ENCODE measurements at regions not wholly inside any gene's neighbourhood (a gene's known extent, or its start where the extent isn't known, plus 50 kb on each side); places are given as distances from the start of the nearest gene placed in this dataset.
"Not testable (repeated sequence)": the region's sequence is repeated elsewhere in the genome, so short reads cannot be mapped to it uniquely, and the experiment has no call there.

DNA sequence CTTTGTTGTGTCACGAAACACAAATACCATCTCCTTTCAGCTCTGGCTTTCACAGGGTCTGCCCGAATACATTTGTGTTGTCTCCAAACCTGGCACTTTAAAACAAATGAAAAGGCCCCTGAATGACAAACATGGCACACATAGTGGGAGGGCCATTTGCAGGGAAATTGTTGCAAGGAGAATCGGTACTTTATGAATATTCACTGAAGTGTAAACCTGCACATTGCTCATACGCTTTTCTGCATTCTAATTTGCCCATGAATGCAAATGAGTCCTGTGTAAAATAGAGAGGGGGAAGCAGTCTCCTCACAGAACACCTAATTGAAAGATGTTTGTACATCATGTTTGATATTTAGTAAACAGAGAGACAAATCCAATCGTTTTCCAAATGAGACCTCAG, 82.7 kb upstream of the PCDH8 start:
- DNase-seq (ENCODE audit: low read depth): no peak

GRCh38 chr13:52929846-52930245, 81.4 kb upstream of the PCDH8 start:
- no peak for DNase-seq (ENCODE audit: low read depth)

- no peak for DNase-seq (ENCODE audit: low read depth)
Measured at GRCh38 chr13:52926971-52927370, 78.5 kb upstream of the PCDH8 start.

GRCh38 chr13:52925775-52926285, 77.4 kb upstream of the PCDH8 start:
- DNase-seq (ENCODE audit: low read depth): no peak

- no peak for DNase-seq (ENCODE audit: low read depth)
Measured at GRCh38 chr13:52925251-52925650, 76.8 kb upstream of the PCDH8 start.

DNA sequence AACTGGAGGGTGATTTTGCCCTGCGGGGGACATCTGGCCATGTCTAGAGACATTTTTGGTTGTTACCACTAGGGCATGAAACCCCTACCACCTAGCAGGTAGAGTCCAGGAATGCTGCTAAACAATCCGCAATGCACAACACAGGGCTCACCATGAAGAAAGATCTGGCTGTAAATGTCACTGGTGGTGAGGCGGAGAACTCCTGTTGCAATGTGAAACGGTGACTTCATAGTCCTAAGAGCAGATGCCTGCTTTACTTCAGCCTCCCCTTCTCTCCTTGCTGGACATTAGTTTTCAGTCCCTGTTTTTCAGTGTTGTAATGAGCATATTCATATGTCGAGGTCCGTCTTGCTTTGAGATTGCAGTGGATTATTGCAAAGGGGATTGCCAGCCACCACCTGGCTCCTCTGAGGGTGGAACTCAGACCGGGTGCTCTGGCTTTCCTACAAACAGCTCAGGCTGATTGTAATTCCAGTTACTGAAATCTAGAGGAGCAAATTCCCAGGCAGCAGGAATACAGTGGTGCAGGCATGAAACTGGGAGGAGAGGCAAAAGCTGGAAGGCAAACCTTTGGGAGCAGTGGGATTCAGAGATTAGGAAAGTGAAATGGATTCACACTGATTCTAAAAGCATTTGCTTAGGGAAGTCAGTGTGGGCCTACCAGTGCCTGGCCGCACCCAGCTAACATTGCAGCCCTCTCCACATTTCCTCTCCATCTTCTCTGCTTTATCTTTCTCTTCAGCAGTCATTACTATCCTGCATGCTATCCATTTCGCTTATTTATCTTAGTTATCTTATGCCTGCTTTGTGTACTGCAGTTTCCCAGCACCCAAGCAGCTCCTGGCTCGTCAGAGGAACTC, 76.1 kb upstream of the PCDH8 start:
- no peak for DNase-seq (ENCODE audit: low read depth)

DNA sequence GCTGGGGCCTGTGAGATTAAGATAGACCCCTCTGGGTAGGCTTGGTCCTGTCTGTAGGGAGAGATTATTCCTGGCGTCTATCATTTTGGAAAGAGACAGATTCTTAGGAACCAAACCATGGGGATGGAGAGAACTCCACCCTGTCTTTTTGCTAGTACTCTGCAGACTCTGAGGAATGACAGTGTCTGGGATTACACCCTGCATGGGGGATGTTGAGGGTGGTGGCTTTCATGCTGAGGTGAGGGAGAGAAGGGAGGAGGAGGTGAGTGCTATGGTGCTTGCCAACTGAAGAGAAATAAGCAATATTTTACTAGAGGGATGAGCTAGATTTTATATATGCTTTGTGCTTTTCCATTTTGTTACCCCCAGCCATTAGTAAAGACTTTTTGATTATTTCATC, 74.5 kb upstream of the PCDH8 start:
- no peak for DNase-seq (ENCODE audit: low read depth)

GRCh38 chr13:52921194-52921593, 72.8 kb upstream of the PCDH8 start:
- DNase-seq (ENCODE audit: low read depth): no peak

DNA sequence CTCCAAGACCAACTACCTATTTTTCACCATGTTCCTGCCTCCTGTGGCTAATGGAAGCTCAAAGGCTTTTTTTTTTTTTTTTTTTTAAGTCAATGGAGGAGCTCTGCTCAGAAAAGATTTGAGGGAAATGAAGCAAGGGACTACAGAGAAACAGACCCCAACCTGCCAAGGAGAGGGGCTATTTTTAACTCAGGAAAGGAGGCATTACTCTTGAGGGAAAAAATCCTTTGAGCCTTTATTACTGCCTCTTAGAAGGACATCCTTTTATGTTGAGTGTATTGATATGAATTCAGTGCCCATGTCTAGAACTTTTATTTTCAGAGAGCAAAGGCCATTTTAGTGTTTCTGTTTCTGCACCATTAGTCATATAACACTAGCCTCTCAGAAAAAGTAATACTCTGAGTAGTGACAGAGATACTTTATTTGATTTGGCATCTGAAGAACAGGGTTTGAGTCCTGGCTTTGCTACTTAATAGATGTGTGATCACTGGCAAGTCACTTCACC, 68.1 kb upstream of the PCDH8 start:
- DNase-seq (ENCODE audit: low read depth): no peak

DNA sequence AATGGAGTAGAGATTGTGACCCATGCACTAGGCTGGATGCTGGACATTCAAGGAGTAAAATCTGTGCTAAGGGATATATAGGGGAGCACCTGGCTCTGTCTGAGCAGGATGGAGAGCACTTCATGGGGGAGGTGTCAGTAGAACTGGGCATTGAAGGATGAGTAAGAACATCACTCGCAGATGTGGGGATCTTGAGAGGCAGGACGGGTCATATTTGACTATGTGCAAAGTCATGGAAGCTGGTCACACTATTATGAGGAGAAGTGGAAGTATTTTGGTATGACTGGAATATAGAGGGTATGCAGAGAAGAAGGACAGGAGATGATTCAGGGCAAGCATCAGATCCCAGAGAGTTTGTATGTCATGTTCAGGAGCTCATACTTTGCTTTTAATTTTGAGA, 62.9 kb upstream of the PCDH8 start:
- DNase-seq (ENCODE audit: low read depth): no peak

- DNase-seq (ENCODE audit: low read depth): not testable (repeated sequence)
Measured at GRCh38 chr13:52910318-52910717, 61.9 kb upstream of the PCDH8 start.

GRCh38 chr13:52906122-52906903, 57.9 kb upstream of the PCDH8 start:
- no peak for DNase-seq (ENCODE audit: low read depth)

GRCh38 chr13:52905701-52906100, 57.3 kb upstream of the PCDH8 start:
- no peak for DNase-seq (ENCODE audit: low read depth)

GRCh38 chr13:52903320-52903719, 54.9 kb upstream of the PCDH8 start:
- no peak for DNase-seq (ENCODE audit: low read depth)

GRCh38 chr13:52899206-52899605, 50.8 kb upstream of the PCDH8 start:
- DNase-seq (ENCODE audit: low read depth): no peak

Measured in iris pigment epithelial cell (primary cell).